NCI-H2227 (cell line): ENCODE measurements at regions not wholly inside any gene's neighbourhood (a gene's known extent, or its start where the extent isn't known, plus 50 kb on each side); places are given as distances from the start of the nearest gene placed in this dataset.

ENCODE experiments used
- DNase-seq: peaks from one replicate; lab custom pipeline; 2025; ENCODE audit not compliant: unreplicated experiment; lab: John Stamatoyannopoulos, UW

DNA sequence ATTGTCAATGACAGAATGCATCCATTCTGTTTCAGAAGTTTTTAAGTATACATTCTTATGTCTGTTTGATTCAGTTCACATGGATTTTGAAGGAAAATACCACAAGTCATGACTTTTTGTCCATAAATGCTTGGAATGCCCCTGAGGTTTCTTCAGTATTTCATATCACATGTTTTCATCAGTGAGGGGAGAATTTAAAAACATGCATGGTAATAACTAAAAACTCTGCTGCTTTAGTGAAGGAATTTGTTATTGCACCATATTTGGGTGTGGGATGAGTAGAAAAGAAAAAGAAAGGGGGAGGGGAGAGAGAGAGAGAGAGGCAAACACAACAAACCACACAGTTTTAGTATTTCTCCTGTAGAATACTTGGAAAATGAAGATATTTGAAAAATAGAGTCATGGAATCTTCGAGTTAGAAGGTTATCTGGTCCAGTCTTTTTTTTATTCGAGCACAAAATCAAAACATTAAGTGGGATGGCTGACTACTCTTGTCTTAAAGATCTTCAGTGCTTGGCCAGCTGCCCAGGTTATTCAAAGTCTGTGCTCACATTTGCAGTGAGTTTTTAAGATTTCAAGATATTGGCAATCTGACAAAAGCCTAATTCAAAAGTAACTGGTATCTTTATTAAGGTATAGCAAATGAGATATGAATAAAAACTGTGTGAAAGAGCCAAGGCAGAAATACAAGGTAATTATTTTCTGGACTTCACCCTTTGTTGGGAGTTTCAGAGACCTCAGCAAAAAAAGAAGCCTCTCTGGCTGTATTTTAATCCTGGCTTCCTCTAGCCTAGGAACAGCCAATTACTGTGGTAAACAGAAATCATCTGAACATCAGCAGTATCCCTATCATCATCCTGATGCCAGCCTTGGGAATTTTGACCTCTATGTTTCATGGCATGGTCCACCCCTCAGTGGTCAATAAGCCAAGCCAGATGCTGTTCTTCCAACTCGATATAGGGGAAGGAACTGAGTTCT is 687.9 kb upstream of the CITED2 start:
- DNase-seq = no peak

DNA sequence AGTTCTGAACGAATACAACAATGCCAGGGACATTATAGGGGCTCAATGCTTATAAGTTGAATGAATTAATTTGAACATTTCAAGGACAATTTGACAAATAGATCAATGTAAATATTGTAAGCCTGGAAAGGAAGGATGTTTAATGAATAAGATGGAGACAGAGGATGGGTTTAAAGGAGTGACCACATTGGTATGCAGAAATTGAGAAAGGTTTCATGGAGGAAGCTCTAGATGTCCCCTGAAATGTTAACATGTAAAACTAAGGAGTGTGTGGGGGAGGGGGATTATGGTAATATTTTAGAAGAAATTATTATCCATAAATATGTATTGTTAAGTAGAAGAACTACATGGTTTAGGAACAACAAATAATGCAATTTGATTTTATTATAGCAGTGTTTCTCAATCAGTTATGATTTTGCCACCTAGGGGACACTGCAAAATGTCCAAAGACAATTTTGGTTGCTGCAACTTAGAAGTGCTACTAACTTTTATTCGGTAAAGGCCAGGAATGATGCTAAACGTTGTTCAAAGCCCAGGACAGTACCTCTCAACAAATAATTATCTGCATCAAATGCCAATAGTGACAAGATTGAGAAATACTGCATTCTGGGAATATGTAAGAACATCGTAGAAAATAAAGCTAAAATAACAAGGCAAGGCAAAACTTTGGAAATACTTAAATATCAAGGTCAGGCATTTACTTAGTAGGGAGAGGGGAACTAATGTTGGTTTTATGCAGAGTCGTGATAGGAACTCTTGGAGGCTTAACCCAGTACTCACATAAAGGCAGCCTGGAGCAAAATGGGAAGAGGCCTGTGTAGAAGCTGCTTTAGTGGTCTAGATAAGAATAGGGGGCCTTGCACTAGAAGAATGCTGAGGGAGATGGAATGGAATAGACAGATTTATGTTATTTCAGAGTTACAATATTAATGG is 686.9 kb upstream of the CITED2 start:
- no peak for DNase-seq

DNA sequence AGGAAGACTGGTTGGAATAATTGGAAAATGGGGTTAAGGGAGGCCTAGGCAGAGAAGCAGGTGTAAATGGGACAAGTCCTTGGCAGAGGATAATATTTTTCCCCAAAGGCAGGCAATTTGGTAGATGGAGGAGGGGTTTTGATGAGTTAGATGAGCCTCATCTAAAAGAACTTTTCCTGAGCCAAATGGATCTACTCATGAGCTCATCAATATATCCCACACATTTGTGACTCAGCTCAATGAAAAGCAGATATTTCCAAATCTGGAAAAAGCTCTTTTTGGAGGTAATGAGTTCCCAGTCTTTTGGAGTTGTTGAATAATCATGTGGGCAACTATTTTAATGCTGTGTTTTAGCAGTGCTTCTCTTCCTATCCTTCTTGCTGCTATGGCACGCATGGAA is 685.5 kb upstream of the CITED2 start:
- no peak for DNase-seq

DNA sequence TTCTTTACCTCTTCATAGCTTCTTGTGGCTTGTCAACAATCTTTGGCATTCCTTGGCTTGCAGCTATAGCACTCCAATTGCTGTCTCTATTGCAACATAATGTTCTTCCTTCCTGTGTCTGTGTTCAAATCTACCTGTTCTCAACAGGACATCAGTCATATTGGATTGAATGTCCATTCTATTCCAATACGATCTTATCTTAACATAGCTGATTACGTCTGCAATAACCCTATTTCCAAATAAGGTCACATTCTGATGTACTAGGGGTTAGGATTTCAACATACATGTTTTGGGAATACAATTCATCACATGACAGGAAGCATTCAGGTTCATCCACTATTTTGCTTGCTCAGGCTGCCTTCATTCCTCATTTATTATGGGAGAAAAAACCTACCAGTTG is 684.4 kb upstream of the CITED2 start:
- no peak for DNase-seq

DNA sequence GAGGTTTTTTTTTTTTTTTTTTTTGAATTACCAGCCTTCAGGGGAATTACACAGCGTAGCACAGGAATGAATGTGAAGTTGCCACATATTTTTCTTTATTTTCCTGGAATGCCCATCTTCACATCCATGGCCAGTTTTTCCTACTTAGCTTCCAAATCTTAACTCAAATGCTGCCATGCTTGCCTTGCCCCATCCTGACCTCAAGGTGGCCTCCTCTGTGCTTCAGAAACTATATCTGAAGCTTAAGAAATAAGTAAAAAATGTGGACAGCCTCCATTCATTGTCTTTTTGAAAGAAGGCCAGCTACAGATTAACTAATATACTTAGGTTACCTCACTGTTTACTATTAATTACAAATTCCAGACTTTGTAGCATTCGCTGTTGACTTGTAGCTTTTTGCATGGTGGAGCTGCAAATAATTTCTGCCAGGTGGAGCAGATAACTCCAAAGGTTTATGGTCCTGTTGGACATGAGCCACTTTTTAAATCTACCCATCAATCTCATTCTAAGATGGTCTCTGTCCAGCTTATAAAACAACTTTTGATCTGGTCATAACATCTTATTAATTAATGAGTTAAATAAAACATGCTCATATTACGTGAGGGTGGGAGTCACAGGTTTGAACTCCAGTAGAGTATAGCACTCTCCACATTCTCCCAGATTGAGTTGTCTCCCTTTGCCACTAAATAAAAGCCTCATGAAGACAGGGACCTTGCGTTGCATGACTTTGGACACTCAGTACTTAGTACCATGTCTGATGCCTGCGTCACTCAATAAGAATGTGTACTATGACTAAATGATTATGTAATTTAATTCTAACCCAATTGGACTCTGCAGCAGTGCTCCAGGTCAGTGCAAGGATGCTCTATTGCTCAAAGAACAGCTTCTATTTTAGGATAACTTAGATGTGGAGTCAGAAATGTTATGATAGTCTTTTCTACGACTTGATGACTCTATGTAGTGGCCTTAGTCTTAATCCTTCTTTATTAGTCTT is 678.6 kb upstream of the CITED2 start:
- no peak for DNase-seq

DNA sequence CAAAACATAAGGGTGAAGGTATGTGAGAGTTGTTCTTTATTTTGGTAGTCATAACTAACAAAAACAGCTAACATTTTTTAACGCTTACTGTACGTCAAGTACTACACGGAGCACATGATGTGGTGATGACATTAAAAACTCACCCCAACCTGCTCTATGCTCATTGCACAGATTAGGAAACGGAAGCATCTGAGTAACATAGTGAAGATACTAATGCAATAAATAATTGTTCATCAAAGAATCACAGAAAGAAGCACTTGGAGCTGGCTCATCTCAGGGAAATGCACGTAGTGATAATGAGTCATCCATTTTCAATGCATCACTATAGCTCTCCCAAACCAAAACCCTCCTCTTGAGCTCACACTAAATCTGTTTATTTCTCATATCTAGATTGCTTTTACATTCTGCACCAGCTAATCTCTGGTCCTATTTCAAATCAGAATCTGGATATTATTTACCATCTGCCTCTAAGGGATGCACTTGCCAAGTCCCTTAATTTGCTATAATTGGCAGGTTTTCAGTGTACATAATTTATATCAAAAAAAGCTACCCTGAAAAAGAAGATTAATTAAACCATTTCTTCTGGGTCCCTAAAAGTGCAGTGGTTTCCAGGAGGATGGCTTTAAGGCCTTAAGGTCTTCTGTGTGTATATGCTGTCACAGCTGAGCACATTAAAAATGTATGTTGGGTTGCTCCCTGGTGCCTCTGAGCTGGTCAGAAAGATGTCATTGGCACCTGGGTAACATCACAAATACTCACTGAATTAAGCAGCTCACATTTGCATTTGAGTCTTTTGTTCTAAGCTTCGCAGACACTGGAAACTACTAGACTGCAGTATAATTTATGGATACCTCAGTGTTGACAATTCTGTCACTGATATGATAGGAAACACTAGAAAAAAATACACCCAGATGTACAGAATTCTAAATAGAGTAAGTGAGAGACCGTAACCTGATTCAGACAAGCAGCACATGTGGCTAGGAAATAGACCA is 677.4 kb upstream of the CITED2 start:
- DNase-seq = no peak

DNA sequence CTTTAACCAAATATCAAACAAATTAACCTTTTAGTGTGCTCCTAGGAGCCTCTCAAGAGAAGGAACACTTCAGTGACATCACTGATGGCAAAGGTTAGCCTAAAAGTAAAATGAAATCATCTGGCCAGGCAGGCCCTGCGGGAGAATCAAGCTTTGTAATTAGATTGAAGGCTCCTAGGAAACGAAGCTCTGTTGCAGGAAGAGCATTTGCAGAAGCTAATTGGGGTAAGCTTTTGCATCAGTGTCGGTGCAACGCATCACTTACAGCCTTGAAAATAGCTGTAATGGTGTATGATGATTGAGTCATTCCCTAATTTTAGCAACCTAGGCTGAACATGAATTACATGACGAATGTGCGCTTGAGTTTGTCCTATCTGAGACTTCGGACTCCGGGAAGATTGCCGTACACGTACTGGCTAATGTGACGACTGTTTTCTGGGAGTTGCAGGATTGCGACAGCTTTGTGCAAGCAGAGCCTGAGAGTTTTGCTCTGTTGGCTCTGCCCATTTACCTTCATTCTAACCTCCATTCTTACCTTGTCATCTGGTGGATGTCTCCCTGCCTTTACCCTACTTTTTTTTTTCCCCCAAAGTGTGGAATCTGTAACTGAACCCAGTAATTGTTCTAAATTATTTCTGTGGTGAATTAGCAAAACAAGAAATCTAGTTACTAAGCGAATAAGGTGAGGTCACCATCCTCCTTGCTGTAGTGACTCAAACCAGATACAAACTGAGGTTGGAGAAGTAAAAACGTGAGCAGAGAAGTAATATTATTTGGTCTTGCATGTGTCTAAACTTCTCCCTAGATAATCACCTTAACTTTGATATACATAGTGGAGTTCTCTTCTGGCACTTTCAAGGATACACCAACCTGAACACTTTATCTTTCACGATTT is 675.9 kb upstream of the CITED2 start:
- peak; percentile 18 for DNase-seq

DNA sequence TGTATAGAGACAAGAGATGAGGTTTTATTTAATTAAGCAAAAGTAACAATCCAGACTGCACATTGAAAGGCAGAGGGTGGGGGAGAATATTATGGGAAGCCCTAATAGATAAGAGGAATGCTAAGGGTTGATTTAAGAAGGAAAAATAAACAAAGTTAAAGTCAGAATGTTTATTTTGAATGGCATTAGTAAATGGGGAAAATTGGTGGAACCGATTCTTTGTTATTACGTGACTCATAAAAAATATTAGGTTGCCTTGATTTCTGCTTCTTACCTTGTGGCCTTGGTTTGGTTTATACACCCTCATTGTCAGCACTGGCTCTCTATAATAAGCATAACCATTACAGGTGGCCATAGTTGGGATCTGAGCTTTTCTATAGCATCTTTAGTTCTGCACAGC is 674.8 kb upstream of the CITED2 start:
- no peak for DNase-seq

DNA sequence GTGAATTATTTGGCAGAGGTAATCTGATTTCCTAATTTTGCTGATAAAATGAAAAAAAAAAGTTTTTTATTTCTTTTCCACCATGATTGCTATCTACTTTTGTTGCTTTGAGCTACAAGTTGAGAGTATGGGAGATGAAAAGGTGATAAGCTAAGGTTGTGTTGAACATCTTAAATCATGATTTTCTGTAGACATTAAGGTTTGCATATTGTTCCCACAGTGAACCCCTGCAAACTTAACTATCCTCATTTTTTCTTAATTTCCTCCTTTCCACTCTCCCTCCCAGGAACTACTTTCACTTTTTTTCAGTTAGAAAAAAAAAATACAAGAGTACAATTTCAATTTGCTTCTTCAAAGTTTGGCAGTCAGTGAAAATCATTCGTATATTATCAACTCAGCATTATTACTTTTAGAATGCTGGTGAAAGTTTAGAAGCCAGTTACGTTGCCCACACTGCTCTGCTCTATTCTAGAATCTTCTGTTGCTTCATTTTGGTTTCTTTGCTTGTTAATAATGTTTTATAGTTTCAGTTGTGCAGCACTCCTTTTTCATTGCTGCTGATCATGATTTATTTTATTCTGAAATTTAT is 673.8 kb upstream of the CITED2 start:
- DNase-seq = no peak

DNA sequence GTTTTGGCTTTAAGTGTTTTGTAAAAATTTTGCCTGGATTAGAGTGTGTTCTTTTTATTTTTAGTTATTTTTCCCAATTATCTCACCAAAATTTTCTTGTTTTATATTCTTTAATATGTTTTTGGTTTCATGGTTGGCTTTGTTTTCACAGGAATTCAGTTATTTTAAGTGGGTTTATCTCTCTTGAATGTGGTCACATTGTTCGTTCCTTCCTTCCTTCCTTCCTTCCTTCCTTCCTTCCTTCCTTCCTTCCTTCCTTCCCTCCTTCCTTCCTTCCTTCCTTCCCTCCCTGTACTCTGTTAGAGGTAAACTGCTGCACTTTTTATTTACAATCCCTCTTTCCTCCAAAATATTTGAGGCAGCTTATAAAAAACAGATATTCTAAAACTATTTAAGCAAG is 672.9 kb upstream of the CITED2 start:
- DNase-seq = no peak

DNA sequence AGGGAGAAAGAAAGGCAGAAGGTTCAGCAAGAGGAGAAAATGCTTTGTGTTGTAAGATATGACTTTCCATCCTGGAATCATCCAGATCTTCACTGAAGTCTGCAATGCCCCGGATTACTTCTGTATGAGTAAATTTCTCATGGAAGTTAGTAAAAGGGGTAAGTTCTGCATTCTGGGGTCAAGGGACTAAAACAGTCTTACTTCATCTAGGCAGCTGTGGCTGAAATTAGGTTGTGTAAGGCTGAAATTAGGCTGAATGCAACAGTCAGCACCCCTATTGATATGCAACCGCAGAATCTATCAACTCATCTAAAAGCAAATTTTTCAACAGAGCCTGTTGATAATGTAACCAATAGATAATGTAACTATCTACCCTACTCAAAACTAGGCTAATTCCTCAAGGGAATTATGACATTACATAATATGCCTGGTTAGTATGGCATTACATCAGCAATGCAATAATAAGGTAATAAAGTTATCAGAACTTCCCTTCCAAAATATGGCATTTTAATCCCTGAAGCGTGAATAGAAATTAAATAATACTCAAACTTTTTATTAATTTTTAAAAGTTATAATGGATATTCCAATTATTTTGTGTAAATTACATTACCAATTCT is 671.7 kb upstream of the CITED2 start:
- DNase-seq = no peak

DNA sequence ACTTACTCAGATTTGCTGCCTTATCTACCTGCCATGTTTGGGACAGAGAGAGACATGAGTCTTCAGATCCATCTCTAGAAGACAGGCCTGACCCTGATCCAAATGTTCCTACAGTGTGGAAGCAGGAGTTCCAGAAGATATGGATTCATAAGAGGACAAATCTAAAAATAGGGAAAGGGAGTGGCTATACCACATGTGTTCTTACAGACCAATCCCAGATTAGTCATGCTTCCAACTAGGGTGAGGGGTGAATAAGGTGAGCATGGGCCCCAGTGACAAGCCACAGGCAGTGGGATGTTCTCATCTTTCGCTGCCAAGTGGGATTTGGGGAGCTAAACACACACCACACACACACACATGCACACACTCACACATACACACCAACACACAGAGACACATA is 670.7 kb upstream of the CITED2 start:
- DNase-seq = no peak

DNA sequence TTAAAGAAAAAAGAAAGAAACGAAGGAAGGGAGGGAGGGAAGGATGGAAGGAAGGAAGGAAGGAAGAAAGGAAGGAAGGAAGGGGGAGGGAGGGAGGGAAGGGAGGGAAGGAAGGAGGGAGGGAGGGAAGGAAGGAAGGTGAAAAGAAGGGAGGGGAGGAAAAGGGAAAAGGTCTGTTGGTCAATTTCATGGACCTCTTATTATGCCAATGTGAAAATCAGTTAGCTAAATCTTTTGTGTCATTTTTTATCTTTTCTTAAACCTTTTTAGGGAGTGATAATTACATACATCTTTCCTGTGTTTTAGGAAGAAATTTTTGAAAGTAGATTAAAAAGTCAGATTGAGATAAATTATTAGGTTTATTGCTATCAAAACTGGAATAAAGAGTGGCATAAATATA is 670.2 kb upstream of the CITED2 start:
- DNase-seq = no peak

DNA sequence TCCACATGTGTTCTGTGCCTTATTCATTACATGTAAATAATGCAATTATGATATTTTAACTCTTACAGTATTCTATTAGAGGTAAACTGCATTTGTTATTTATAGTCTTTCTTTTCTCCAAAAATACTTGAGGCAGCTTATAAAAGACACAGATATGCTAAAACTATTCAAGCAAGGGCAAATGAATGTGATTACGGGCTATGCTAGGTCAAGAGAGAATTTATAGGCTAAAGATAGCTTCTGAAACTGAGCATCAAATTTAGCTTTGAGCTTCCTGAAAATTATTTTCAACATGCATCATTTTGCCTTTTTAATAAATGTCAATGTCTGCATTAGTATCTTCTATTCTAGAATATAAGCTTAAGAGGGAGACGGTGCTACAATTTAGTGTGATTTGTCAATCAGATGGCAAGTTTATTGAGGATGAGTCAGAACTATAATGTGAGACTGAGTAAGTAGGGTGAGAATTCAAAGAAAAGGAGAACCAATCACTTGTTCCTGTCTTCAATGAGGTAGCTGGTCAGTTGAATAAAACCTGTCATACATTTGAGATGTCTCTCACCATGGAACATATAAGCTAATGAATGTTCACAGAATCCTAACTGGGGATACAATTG is 669.4 kb upstream of the CITED2 start:
- DNase-seq = no peak

DNA sequence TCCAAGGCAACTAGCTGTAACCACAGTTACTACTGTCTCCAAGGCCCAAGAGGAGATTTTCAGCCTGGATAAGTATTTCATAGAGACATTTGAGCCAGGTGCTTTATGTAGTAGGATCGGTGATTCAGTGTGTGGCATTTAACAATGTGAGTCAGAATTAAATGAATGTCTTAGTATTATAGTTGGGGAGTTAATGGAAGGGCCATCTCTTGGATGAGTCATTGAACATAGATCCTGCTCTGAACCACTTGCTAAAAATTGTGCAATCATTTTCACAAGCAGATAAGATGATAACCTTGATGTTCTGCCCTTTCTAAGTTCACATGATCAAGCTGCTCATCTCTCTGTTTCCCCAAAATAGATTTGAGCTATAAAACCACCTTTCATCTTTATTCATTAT is 668.9 kb upstream of the CITED2 start:
- no peak for DNase-seq

DNA sequence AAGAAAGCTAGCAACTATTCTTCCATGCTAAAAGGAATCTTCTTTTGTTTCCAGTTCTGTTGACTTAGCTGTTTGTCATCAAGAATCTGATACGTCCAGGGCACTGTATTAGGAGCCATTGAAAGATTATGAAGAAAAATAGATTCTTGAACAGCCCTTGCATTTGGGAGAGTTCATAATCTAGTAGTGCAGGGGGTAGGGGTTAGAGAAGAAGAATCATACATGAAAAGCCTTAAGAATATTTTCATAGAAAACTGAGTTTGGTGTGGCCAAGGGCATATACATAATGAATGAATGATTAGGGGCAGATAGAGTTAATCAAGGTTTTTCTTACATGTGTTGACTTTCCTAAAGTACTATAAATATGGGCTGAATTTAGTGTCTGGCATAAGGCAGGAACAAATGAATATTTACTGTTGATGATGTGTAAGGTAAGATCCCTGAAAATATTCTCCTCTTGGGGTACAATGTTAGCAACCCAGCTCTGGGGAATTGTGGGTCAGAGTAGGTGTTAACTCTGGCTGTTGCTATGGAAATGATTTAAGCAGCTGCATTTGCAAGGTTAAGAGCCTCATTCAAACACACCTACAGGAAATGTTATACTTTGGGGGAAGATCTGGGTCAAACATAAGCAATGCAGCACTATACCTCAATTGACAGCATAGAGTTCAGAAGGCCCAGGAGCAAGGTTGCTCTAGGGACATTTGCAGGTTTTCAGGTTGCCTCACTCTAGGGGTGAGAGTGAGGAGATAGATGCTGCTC is 667.3 kb upstream of the CITED2 start:
- DNase-seq = no peak
